GM23248 (cell line): ENCODE measurements at regions not wholly inside any gene's neighbourhood (a gene's known extent, or its start where the extent isn't known, plus 50 kb on each side); places are given as distances from the start of the nearest gene placed in this dataset.

ENCODE experiments used
- DNase-seq: peaks from one replicate; pipeline ENCODE4 v3.0.0-alpha.2; 2015
- H2AFZ ChIP-seq: fragments of 200-600 bp; sonication (generic); 2 replicates; pipeline ENCODE4 v1.6.1; 2016; ENCODE audit warnings: antibody characterized with exemption
- H3F3A ChIP-seq: fragments of 200-600 bp; sonication (generic); 2 replicates; pipeline ENCODE4 v1.6.1; 2016; ENCODE audit warnings: mild to moderate bottlenecking, antibody characterized with exemption, mixed run types; ENCODE audit not compliant: insufficient read depth
- H3K27ac ChIP-seq: fragments of 200-600 bp; sonication (generic); 2 replicates; pipeline ENCODE4 v1.5.1; 2016; ENCODE audit warnings: mild to moderate bottlenecking
- H3K27me3 ChIP-seq: fragments of 200-600 bp; sonication (generic); replicated peaks from 2 replicates; pipeline ENCODE4 v1.6.1; 2016; ENCODE audit warnings: mild to moderate bottlenecking; ENCODE audit not compliant: insufficient read depth
- H3K36me3 ChIP-seq: fragments of 200-600 bp; sonication (generic); 2 replicates; pipeline ENCODE4 v1.6.1; 2016; ENCODE audit warnings: low read depth, mild to moderate bottlenecking
- H3K4me1 ChIP-seq: fragments of 200-600 bp; sonication (generic); 2 replicates; pipeline ENCODE4 v1.6.1; 2016; ENCODE audit warnings: mild to moderate bottlenecking; ENCODE audit not compliant: insufficient read depth
- H3K4me2 ChIP-seq: fragments of 200-600 bp; sonication (generic); one replicate; pipeline ENCODE4 v1.6.1; 2016; ENCODE audit warnings: mild to moderate bottlenecking; ENCODE audit not compliant: unreplicated experiment
- H3K4me3 ChIP-seq: fragments of 200-600 bp; sonication (generic); 2 replicates; pipeline ENCODE4 v1.5.1; 2016; ENCODE audit warnings: mild to moderate bottlenecking
- H3K79me2 ChIP-seq: fragments of 200-600 bp; sonication (generic); 2 replicates; pipeline ENCODE4 v1.6.1; 2016; ENCODE audit warnings: mild to moderate bottlenecking; ENCODE audit not compliant: insufficient read depth
- H3K9ac ChIP-seq: fragments of 200-600 bp; sonication (generic); 2 replicates; pipeline ENCODE4 v1.6.1; 2016; ENCODE audit warnings: mild to moderate bottlenecking
- H3K9me2 ChIP-seq: fragments of 200-600 bp; sonication (generic); 2 replicates; pipeline ENCODE4 v1.6.1; 2016; ENCODE audit warnings: mixed run types, mild to moderate bottlenecking, moderate library complexity; ENCODE audit not compliant: insufficient read depth
- H3K9me3 ChIP-seq: fragments of 200-600 bp; sonication (generic); one replicate; pipeline ENCODE4 v1.6.1; 2017; ENCODE audit warnings: low read depth
- H4K20me1 ChIP-seq: fragments of 200-600 bp; sonication (generic); 2 replicates; pipeline ENCODE4 v1.6.0; 2016; ENCODE audit not compliant: insufficient read depth
- EZH2 ChIP-seq: fragments of 200-600 bp; sonication (generic); IDR thresholded peaks from 2 replicates; pipeline ENCODE4 v1.6.1; 2018; ENCODE audit warnings: antibody characterized with exemption, mild to moderate bottlenecking; ENCODE audit not compliant: insufficient read depth, poor library complexity, severe bottlenecking
- EZH2phosphoT487 ChIP-seq: fragments of 200-600 bp; sonication (generic); IDR thresholded peaks from 2 replicates; pipeline ENCODE4 v1.6.1; 2018; ENCODE audit warnings: antibody characterized with exemption, moderate library complexity, mild to moderate bottlenecking, low read depth; ENCODE audit not compliant: insufficient read depth
- WGBS, 2 experiments: methylation state at CpG; one replicate each; pipeline ENCODE4 v1.1.6; 2015 to 2017; ENCODE audit warnings: low lambda C conversion rate in 2 of 2, low coverage in 1 of 2; ENCODE audit errors: missing lambda C conversion rate in 2 of 2; 5-methylcytosine and 5-hydroxymethylcytosine counted together
- in situ Hi-C: fragments of 300-500 bp; cut with MboI; formaldehyde crosslinking; loops from 2 replicates; pipeline ENCODE4 v1.15.0; 2020

GRCh38 chr3:159922193-159922840 lies 66.3 kb upstream of the IL12A start:
- H3K4me3 ChIP-seq = no peak overlapping the region
- H2AFZ ChIP-seq = no peak overlapping the region
- H3K79me2 ChIP-seq = no peaks in the 10 kb centered on the region
- H3K9me3 ChIP-seq = no peaks in the 10 kb centered on the region
- WGBS, 2 experiments = 92 to 94% methylated on average over 4 of the region's 4 CpGs
- H3K27ac ChIP-seq = no peak overlapping the region
- H3F3A ChIP-seq = peaks cover 24% of the 10 kb centered on the region
- H3K36me3 ChIP-seq = no peaks in the 10 kb centered on the region
- no peak overlapping the region for H3K4me2 ChIP-seq
- no peak for DNase-seq
- no peaks in the 10 kb centered on the region for H4K20me1 ChIP-seq
- in situ Hi-C loops = no loop called here
- H3K9me2 ChIP-seq = no peaks in the 10 kb centered on the region
- peaks cover 20% of the 10 kb centered on the region for H3K4me1 ChIP-seq
- TF ChIP-seq EZH2 (no peak), EZH2phosphoT487 (no peak)
- H3K27me3 ChIP-seq = no peaks in the 10 kb centered on the region
- no peak overlapping the region for H3K9ac ChIP-seq

GRCh38 chr3:159922861-159923312 lies 65.7 kb upstream of the IL12A start:
- in situ Hi-C loops = no loop called here
- WGBS, 2 experiments = 78 to 81% methylated on average over 4 of the region's 4 CpGs

GRCh38 chr3:159923336-159923735 lies 65.3 kb upstream of the IL12A start:
- H3K36me3 ChIP-seq = no peaks in the 10 kb centered on the region
- TF ChIP-seq EZH2phosphoT487 = no peak
- TF ChIP-seq EZH2 = no peak
- WGBS, 2 experiments = 80 to 84% methylated on average over 7 of the region's 7 CpGs
- no peak overlapping the region for H3K4me2 ChIP-seq
- DNase-seq = no peak
- H4K20me1 ChIP-seq = no peaks in the 10 kb centered on the region
- H3F3A ChIP-seq = peaks cover 34% of the 10 kb centered on the region
- H3K27me3 ChIP-seq = no peaks in the 10 kb centered on the region
- no peaks in the 10 kb centered on the region for H3K9me3 ChIP-seq
- H3K4me3 ChIP-seq = no peak overlapping the region
- no peak overlapping the region for H3K27ac ChIP-seq
- no peak overlapping the region for H3K9ac ChIP-seq
- no peaks in the 10 kb centered on the region for H3K79me2 ChIP-seq
- in situ Hi-C loops = no loop called here
- no peaks in the 10 kb centered on the region for H3K9me2 ChIP-seq
- no peak overlapping the region for H2AFZ ChIP-seq
- peaks cover 30% of the 10 kb centered on the region for H3K4me1 ChIP-seq

More at GRCh38 chr3:159922861-159923312, 65.7 kb upstream of the IL12A start:
- no peak overlapping the region for H3K4me3 ChIP-seq
- H3K9me3 ChIP-seq = no peaks in the 10 kb centered on the region
- no peak overlapping the region for H3K9ac ChIP-seq
- peaks cover 29% of the 10 kb centered on the region for H3F3A ChIP-seq
- no peak for DNase-seq
- H3K79me2 ChIP-seq = no peaks in the 10 kb centered on the region
- no peaks in the 10 kb centered on the region for H3K36me3 ChIP-seq
- H3K4me1 ChIP-seq = peaks cover 26% of the 10 kb centered on the region
- H2AFZ ChIP-seq = no peak overlapping the region
- H3K27me3 ChIP-seq = no peaks in the 10 kb centered on the region
- no peak overlapping the region for H3K4me2 ChIP-seq
- no peak overlapping the region for H3K27ac ChIP-seq
- H3K9me2 ChIP-seq = no peaks in the 10 kb centered on the region
- H4K20me1 ChIP-seq = no peaks in the 10 kb centered on the region
- TF ChIP-seq EZH2 (no peak), EZH2phosphoT487 (no peak)

GRCh38 chr3:159923956-159924355 lies 64.7 kb upstream of the IL12A start:
- Histone ChIP-seq H3K4me3 (no peak overlapping the region), H3K27me3 (no peaks in the 10 kb centered on the region), H3K4me2 (no peak overlapping the region), H3K27ac (no peak overlapping the region), H3F3A (peaks cover 37% of the 10 kb centered on the region), H2AFZ (no peak overlapping the region), H3K9ac (no peak overlapping the region), H3K36me3 (no peaks in the 10 kb centered on the region), H3K4me1 (peaks cover 34% of the 10 kb centered on the region), H4K20me1 (no peaks in the 10 kb centered on the region), H3K79me2 (no peaks in the 10 kb centered on the region), H3K9me2 (no peaks in the 10 kb centered on the region), H3K9me3 (no peaks in the 10 kb centered on the region)
- DNase-seq = peak; percentile 50
- 76 to 84% methylated on average over 6 of the region's 6 CpGs for WGBS, 2 experiments
- in situ Hi-C loops = no loop called here
- TF ChIP-seq EZH2phosphoT487 (no peak), EZH2 (no peak)
